GM12872 (cell line): ENCODE measurements at regions not wholly inside any gene's neighbourhood (a gene's known extent, or its start where the extent isn't known, plus 50 kb on each side); places are given as distances from the start of the nearest gene placed in this dataset.

ENCODE experiments used
- TF ChIP-seq, protein P1 (sequence below): IDR thresholded peaks from 3 replicates; pipeline ENCODE4 v1.5.1; 2011; ENCODE audit warnings: low read depth, mild to moderate bottlenecking, low read length, moderate library complexity; ENCODE audit not compliant: insufficient read depth

DNA sequence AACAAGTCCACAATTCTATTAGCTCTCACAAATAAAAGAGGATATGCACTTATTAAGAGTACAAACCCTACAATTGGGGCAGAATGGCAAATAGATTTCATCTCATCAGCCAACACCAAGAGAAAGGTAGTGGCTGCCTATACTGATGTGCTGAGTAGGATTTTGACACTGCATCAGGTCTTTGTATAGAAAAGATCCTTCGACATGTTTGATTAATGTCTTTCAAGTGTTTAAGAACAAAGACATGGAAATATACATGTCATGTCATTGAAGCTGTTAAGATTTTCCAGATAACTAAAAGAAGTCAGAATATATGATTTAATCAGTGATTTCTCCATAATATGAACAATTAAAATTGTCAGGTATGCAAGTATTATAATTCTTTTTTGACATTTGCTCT is 238.7 kb upstream of the GRAMD2B start:
- TF ChIP-seq, protein P1, sequence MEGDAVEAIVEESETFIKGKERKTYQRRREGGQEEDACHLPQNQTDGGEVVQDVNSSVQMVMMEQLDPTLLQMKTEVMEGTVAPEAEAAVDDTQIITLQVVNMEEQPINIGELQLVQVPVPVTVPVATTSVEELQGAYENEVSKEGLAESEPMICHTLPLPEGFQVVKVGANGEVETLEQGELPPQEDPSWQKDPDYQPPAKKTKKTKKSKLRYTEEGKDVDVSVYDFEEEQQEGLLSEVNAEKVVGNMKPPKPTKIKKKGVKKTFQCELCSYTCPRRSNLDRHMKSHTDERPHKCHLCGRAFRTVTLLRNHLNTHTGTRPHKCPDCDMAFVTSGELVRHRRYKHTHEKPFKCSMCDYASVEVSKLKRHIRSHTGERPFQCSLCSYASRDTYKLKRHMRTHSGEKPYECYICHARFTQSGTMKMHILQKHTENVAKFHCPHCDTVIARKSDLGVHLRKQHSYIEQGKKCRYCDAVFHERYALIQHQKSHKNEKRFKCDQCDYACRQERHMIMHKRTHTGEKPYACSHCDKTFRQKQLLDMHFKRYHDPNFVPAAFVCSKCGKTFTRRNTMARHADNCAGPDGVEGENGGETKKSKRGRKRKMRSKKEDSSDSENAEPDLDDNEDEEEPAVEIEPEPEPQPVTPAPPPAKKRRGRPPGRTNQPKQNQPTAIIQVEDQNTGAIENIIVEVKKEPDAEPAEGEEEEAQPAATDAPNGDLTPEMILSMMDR = no peak

DNA sequence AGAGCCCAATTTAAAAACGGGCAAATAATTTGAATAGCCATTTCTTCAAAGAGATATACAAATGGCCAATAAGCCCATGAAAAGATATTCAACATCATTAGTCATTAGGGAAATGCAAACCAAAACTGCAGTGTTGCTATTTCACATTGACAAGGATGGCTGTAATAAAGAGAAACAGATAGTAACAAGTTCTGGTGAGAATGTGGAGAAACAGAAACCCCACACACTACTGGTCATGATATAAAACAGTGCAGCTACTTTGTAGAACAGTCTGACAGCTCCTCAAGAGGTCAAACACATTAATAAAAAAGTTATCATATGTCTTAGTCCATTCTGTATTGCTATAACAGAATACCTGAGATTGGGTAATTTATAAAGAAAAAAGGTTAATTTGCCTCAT is 237.0 kb upstream of the GRAMD2B start:
- TF ChIP-seq, protein P1 = no peak

DNA sequence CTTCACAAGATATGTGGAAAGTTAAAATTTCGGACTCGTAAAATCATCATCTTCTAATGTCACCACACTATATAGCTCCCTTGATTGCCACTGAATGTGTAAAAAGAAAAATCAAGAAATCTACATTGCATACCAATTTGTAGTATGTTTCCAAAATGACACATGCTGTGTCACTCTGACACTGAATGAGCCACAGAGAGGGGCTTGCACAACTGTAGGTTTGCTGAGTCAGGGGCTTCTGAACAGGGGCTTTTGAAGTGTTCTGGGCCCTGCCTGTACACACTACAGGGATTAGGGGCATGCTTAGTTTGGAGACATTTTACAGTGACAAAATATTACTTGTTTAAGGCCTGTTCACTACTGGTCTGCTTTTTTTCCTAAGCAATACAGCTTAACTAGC is 234.4 kb upstream of the GRAMD2B start:
- TF ChIP-seq, protein P1 = no peak

DNA sequence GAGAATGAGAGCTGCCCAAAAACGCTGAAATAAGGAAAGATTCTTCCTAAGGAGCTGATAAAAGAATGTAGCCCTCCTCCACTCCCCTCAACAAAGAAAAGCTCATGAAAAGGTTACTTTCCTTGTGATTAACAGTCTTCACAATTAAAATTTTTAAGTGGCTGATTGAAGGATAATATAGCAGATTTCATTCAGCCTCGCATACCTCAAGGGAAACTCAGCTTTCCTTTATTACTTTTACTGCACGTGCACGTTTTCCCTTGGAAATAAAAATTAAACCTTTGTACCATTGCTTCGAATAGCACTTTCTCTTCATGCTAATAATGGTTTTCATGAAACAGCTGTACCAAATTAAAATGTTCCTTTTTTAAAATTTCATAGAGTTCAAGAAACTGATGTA is 234.0 kb upstream of the GRAMD2B start:
- TF ChIP-seq, protein P1 = no peak

DNA sequence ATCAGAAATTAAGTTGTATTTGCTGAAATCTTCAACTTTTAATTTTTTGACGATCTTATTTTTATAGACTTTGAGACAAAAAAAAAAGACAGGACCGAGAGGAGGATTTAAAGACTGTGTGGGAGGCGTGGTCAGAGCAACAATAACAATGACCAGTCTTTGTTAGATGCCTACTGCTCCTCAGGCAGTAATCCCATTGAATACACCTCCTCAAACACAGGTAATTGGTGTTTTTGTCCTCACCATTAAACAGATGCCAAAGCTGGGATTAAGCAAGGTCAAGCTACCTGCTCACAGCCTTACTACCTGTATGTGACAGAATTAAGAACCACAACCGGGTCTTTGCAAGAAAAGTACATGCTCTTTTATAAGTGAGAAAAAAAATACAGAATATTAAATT is 233.3 kb upstream of the GRAMD2B start:
- TF ChIP-seq, protein P1 = no peak

DNA sequence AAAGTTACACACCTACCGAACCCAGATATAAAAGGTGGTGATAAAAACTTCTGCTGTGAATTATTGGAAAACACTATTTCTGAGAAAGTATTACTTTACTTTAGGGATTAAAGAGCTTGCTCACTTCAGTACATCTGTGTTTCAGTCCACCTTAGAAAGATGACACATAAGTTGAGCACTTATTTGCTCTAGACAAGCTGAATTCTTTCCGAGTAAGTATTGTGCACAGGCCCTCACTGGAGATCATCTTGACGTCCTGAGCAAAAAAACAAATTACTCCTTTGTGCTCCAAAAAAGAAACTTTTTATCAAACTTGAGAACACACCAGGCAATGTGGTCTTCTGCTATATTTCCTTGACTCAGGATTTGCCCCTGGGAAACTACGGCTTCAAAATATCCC is 231.0 kb upstream of the GRAMD2B start:
- TF ChIP-seq, protein P1 = no peak

DNA sequence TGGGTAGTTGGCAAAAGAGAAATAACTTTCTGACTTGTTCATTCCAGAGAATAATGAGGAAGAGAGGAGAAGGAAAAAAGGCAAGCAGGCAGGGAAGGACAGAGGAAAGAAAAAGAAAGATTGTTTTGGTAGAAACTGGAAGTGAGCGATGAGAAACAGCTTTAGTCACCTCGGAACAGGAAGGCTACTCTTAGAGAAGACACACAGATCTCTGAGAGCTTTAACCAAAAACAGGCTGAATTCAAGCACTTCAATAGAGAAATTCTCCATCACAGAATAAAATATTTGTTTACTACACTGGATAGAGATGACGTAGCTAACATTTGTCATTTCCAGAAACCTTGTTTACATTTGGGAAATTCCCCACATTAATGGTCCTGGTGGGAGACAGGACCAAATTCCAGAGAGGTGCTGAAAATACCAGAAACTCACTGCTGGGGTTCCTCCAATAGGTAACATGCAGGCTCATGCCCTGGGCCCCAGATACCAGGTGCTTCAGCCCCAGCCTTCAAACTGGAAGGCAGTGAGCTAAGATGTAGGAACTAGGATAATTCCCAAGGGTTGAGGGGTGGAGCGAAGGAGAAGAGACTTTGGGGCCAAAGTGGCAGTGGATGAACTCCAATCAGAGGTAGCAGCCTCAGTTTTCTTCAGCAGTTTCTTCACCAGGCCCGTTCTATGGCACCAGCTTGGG is 227.7 kb upstream of the GRAMD2B start:
- TF ChIP-seq, protein P1 = no peak
